SK-N-DZ (cell line): ENCODE measurements at regions not wholly inside any gene's neighbourhood (a gene's known extent, or its start where the extent isn't known, plus 50 kb on each side); places are given as distances from the start of the nearest gene placed in this dataset.
"Not testable (repeated sequence)": the region's sequence is repeated elsewhere in the genome, so short reads cannot be mapped to it uniquely, and the experiment has no call there.

ENCODE experiments used
- DNase-seq: peaks from one replicate; pipeline ENCODE4 v3.0.0-alpha.2; 2015; ENCODE audit warnings: low spot score

GRCh38 chrX:39690541-39691415, 407.0 kb downstream of the BCOR start:
- no peak for DNase-seq

DNA sequence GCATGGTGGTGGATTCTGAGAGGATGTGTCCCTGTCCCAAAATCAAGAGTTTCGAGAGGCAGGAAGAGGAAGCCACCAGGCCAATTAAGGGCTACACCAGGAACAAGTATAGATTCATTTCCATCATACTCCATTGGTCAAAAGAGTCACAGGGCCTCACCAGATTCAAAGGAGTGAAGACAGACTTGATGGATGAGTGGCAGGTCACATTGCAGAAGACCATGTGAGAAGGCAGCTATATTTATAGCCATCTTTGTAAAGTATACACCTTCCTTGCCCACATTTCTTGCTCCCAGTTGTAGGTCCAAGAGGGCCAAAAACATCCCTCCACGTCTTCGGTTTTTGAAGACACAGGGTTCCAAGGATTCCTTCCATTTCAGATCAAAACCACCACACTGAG, 406.0 kb downstream of the BCOR start:
- DNase-seq, result no peak

DNA sequence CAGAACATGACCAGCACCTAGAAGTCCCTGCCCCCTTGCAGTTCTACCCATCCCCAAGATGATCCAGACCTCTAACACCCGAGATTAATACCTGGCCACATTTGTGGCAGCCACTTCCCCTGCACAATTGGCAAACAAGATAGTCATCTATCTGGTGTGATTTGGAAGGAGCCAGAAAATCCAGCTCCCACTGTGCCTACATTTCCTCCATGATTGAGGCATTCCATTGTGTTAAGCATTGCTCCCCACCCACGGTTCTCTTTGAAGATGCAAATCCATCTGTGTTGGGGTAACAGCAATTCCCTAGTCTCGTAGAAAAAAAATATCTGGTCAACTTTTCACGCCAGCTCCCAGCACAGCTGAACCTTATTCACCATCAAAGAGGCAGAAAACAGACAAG, 405.0 kb downstream of the BCOR start:
- no peak for DNase-seq

- DNase-seq, result peak; percentile 75
Observed at GRCh38 chrX:39693298-39693697, 404.5 kb downstream of the BCOR start.

GRCh38 chrX:39702636-39703035, 395.1 kb downstream of the BCOR start:
- DNase-seq, result not testable (repeated sequence)

GRCh38 chrX:39703307-39703706, 394.5 kb downstream of the BCOR start:
- DNase-seq, result no peak

DNA sequence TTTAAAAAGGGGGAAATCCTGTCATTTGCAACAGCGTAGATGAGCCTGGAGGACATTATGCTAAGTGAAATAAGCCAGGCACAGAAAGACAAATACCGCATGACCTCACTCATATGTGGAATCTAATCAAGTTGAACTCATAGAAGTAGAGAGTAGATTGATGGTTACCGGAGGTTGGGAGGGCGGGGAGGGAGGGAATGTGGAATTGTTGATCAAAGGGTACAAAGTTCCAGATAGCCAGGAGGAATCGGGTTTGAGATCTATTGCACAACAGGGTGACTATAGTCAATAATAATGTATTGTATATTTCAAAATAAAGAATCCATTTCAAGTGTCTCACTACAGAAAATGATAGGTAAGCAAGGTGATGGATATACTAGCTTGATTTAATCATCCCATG, 393.2 kb downstream of the BCOR start:
- no peak for DNase-seq

- DNase-seq, result no peak
Observed at GRCh38 chrX:39705290-39705689, 392.5 kb downstream of the BCOR start.

DNA sequence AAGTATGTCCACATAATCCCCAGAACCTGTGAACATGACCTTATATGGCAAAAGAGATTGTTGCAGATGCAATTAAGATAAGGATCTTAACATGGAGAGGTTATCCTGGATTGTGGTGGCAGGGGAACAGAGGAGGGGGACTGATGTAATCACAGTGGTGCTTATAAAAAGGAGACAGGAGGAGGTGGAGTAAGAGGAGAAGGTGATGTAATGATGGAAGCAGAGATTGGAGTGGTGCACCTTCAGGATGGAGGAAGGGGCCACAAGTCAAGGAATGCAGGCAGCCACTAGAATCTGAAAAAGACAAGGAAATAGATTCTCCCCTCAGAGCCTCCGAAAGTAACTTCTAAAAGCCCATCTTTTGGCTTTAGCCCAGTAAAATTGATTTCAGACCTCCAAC, 388.4 kb downstream of the BCOR start:
- peak; percentile 46 for DNase-seq

- no peak for DNase-seq
Observed at GRCh38 chrX:39709812-39710211, 387.9 kb downstream of the BCOR start.

DNA sequence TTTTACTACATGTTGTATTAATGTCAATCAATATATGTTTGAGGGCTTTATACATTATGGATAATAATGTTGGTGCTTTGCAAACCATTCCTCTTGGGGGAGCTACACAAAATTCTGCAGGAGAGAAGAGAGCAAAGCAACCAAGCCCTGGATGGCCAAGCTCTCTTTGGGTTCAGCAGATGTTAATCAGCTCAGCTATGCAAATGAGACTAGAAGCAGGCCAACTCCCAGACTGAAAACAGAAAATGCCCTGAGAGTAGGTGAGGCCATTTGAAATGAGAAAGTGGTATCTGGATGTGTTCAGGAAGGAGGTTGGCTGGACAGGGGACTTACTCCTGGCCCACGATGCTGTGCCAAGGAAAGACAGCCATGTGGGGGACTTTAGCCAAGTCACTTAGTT, 387.0 kb downstream of the BCOR start:
- no peak for DNase-seq

DNA sequence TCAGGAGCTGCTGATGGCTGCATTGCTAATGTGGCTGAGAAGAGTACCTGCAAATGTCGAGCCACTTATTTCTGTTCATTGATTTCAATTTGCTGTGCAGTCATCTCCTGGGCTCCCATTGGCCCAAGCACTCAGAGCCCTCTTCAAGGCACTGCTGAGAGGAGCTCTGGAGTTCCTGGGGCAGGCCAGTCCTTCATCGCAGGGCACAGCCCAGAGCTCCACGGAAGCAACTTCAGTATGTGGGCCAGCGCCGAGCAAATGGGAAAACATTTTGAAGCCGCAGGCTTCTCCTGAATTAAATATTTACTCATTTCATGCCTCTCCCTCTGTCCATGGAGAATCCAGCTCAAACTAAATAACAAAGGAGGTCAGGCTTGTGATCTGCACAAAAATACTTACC, 383.3 kb downstream of the BCOR start:
- no peak for DNase-seq

- DNase-seq, result peak; percentile 68
Observed at GRCh38 chrX:39716401-39716800, 381.4 kb downstream of the BCOR start.

GRCh38 chrX:39716802-39717540, 380.8 kb downstream of the BCOR start:
- peak; percentile 87 for DNase-seq

DNA sequence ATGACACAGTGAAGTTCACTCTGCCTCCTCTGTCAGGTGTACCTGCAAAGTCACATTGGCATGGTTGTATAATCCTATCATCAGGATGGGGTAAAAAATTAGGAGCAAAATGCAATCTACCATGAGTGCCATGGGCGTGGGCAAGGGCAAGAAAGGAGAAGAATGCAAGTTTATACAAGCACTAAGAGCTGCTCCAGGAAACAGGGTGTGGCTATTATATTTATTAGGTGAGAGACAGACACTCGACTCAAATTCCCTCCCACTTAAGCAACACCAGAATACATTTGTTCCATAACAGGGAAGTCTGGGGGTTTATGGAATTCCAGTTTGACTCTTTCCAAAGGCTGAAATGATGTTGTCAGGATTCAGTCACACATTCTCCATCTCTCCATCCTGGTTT, 378.8 kb downstream of the BCOR start:
- no peak for DNase-seq

- no peak for DNase-seq
Observed at GRCh38 chrX:39720945-39721344, 376.8 kb downstream of the BCOR start.

DNA sequence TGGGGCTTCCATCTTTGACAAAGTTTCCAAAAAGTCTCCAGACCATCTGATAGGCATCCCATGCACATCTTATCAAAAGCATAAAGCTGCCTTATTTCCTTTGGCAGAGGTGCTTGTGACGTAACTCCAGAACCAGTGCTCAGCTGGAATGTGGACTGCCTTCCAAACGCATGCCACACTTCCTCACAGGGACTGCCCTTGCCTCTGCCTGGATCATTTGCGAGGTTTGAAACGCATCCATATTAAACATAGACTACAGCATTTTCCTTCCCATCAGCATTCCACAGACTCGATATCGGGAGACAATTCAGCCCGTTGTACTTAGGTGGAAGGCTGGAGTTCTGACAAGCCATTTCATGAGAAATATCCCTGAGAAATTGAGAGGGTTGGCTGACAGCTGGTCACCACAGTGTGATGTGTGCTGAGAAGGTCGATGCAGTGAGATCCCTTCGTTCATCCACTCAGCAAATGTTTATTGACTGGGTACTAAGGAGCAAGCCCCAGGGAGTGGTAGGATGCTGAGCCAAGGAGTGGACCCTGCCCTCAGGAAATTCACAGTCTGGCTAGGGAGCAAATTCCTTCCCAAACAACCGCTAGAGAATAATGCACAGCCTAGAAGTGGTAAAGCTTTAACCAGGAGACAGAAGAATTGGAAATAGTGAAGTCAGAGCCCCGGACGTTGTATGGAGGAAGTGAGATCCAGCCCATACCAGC, 376.0 kb downstream of the BCOR start:
- no peak for DNase-seq

DNA sequence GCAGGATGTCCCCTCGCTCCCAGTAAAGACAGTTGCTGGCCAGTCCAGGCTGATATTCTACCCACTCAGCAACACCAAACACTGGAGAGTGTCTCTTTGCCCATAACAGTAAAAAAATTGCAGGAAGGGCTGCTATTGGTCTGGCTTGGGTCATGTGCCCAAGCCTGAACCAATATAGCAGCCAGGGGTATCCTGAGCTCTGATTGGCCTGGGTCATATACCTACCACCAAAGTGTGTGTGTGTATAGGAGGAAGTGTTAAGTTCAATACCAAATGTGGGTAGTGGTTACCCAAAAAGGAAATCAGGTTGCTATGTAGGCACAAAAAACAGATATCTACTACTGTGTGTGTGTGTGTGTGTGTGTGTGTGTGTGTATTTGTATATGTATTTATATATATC, 373.2 kb downstream of the BCOR start:
- no peak for DNase-seq

- DNase-seq, result no peak
Observed at GRCh38 chrX:39725114-39725513, 372.6 kb downstream of the BCOR start.

GRCh38 chrX:39725928-39726619, 371.7 kb downstream of the BCOR start:
- DNase-seq, result no peak

- DNase-seq, result peak; percentile 66
Observed at GRCh38 chrX:39726771-39727170, 371.0 kb downstream of the BCOR start.

DNA sequence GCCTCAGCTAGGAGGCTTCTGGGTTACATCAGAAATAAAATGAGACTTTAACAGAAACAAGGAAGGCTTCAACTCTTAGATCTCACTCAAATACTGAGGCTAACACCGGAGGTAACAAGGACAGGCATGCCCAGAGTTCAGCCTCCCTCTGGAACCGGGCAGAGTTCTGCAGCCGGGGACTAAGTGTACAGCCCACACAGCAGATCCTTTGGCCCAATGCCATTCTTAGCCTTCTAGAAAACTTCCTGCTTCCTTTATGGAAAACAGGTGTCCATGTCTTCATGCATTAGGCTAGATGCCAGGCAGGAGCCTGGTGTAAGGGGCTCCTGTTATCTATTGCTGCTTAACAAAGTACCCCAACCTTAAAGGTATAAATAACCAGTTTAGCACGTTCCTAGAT, 369.7 kb downstream of the BCOR start:
- no peak for DNase-seq
